ENCODE measurements at regions not wholly inside any gene's neighbourhood (a gene's known extent, or its start where the extent isn't known, plus 50 kb on each side); places are given as distances from the start of the nearest gene placed in this dataset.

DNA sequence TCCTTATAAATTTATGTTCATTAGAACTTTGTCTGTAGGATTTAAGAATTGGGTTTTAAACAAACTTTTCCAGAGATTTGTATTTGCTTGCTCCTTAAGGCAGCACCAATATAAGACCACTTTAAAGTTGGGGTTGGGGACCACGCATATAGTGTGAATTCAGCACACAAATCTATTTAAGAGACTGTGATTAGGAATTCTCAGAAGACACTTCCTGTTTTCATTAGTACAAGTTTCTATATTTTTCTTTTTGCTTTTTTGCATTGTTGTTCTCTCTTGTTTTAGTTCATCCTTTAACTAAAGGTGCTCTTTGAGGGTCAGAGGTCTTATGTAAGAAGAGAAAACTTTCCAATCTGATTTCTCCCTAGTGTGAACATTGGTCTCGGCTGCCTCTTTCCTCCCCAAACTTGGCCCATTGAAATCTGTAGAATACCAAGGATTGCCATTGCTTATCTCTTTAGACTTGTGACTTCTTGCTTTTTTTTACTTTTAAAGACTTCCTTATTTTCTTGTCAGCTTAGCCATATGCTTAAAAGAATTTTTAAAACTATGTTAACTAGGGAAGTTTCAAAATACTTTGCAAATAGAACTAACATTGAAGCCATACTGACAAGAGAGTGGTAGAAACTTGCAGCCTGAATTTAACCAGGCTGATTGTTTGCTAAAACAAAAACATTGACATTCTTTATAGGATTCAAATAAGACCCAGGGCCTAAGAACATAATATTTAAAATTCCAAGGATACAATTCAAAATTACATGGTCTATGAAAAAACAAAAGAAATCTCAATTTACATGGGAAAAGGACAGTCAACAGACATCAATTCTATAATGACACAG lies 264.1 kb upstream of the FN1 start (continued):
- TF ChIP-seq, protein P1, sequence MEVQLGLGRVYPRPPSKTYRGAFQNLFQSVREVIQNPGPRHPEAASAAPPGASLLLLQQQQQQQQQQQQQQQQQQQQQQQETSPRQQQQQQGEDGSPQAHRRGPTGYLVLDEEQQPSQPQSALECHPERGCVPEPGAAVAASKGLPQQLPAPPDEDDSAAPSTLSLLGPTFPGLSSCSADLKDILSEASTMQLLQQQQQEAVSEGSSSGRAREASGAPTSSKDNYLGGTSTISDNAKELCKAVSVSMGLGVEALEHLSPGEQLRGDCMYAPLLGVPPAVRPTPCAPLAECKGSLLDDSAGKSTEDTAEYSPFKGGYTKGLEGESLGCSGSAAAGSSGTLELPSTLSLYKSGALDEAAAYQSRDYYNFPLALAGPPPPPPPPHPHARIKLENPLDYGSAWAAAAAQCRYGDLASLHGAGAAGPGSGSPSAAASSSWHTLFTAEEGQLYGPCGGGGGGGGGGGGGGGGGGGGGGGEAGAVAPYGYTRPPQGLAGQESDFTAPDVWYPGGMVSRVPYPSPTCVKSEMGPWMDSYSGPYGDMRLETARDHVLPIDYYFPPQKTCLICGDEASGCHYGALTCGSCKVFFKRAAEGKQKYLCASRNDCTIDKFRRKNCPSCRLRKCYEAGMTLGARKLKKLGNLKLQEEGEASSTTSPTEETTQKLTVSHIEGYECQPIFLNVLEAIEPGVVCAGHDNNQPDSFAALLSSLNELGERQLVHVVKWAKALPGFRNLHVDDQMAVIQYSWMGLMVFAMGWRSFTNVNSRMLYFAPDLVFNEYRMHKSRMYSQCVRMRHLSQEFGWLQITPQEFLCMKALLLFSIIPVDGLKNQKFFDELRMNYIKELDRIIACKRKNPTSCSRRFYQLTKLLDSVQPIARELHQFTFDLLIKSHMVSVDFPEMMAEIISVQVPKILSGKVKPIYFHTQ (CRISPR knock-in tag; IDR thresholded peaks at IDR 0.05) = no peak
- TF ChIP-seq, protein P2, sequence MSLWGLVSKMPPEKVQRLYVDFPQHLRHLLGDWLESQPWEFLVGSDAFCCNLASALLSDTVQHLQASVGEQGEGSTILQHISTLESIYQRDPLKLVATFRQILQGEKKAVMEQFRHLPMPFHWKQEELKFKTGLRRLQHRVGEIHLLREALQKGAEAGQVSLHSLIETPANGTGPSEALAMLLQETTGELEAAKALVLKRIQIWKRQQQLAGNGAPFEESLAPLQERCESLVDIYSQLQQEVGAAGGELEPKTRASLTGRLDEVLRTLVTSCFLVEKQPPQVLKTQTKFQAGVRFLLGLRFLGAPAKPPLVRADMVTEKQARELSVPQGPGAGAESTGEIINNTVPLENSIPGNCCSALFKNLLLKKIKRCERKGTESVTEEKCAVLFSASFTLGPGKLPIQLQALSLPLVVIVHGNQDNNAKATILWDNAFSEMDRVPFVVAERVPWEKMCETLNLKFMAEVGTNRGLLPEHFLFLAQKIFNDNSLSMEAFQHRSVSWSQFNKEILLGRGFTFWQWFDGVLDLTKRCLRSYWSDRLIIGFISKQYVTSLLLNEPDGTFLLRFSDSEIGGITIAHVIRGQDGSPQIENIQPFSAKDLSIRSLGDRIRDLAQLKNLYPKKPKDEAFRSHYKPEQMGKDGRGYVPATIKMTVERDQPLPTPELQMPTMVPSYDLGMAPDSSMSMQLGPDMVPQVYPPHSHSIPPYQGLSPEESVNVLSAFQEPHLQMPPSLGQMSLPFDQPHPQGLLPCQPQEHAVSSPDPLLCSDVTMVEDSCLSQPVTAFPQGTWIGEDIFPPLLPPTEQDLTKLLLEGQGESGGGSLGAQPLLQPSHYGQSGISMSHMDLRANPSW (CRISPR knock-in tag; conservative IDR thresholded peaks at IDR 0.05; ENCODE audit: low read depth) = no peak
- TF ChIP-seq, protein P3, sequence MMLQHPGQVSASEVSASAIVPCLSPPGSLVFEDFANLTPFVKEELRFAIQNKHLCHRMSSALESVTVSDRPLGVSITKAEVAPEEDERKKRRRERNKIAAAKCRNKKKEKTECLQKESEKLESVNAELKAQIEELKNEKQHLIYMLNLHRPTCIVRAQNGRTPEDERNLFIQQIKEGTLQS (CRISPR knock-in tag; conservative IDR thresholded peaks at IDR 0.05) = no peak

DNA sequence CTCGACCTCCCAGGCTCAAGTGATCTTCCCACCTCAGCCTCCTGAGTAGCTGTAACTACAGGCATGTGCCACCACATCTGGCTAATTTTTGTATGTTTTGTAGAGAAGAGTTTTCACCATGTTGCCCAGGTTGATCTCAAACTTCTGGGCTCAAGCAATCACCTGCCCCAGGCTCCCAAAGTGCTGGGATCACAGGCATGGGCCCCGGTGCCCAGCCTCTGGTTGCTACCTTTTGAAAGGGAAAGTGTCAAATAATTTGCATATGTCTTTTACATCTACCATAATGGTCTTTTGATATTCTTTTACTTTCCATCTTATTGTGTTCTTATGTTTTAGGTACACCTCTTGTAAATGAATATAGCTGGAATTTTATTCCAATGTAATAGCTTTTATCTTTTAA lies 263.1 kb upstream of the FN1 start:
- Mint-ChIP-seq H3K36me3 (0 out of 2 replicates have a peak, but pooled peaks cover 3% of the 10 kb centered on the region), H3K9me3 (peaks cover 20% of the 10 kb centered on the region), H3K27me3 (ENCODE audit: low read depth) (no peaks in the 10 kb centered on the region), H3K4me1 (peaks cover 13% of the 10 kb centered on the region), H3K27ac (no peak overlapping the region), H3K4me3 (no peak overlapping the region)
- ChIA-PET CTCF (no interaction called here), POLR2A (no interaction called here)
- DNase-seq (ENCODE audit: low spot score) = no peak
- TF ChIP-seq, protein P4, sequence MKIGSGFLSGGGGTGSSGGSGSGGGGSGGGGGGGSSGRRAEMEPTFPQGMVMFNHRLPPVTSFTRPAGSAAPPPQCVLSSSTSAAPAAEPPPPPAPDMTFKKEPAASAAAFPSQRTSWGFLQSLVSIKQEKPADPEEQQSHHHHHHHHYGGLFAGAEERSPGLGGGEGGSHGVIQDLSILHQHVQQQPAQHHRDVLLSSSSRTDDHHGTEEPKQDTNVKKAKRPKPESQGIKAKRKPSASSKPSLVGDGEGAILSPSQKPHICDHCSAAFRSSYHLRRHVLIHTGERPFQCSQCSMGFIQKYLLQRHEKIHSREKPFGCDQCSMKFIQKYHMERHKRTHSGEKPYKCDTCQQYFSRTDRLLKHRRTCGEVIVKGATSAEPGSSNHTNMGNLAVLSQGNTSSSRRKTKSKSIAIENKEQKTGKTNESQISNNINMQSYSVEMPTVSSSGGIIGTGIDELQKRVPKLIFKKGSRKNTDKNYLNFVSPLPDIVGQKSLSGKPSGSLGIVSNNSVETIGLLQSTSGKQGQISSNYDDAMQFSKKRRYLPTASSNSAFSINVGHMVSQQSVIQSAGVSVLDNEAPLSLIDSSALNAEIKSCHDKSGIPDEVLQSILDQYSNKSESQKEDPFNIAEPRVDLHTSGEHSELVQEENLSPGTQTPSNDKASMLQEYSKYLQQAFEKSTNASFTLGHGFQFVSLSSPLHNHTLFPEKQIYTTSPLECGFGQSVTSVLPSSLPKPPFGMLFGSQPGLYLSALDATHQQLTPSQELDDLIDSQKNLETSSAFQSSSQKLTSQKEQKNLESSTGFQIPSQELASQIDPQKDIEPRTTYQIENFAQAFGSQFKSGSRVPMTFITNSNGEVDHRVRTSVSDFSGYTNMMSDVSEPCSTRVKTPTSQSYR (CRISPR knock-in tag; IDR thresholded peaks at IDR 0.05) = no peak
- TF ChIP-seq, protein P5, sequence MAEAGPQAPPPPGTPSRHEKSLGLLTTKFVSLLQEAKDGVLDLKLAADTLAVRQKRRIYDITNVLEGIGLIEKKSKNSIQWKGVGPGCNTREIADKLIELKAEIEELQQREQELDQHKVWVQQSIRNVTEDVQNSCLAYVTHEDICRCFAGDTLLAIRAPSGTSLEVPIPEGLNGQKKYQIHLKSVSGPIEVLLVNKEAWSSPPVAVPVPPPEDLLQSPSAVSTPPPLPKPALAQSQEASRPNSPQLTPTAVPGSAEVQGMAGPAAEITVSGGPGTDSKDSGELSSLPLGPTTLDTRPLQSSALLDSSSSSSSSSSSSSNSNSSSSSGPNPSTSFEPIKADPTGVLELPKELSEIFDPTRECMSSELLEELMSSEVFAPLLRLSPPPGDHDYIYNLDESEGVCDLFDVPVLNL (CRISPR knock-in tag; IDR thresholded peaks at IDR 0.05; ENCODE audit: borderline replicate concordance, low read depth) = no peak
- TF ChIP-seq SOX15 (CRISPR knock-in tag; IDR thresholded peaks at IDR 0.05) (no peak), OVOL2 (CRISPR knock-in tag; IDR thresholded peaks at IDR 0.05; ENCODE audit: borderline replicate concordance) (no peak), ELF4 (CRISPR knock-in tag; IDR thresholded peaks at IDR 0.05; ENCODE audit: low read depth) (no peak), NR2C2 (CRISPR knock-in tag; IDR thresholded peaks at IDR 0.05) (no peak), JUN (CRISPR knock-in tag; IDR thresholded peaks at IDR 0.05) (no peak), ETV6 (CRISPR knock-in tag; IDR thresholded peaks at IDR 0.05) (no peak), TEAD1 (CRISPR knock-in tag; IDR thresholded peaks at IDR 0.05) (no peak), KAT7 (CRISPR knock-in tag; IDR thresholded peaks at IDR 0.05; ENCODE audit: borderline replicate concordance) (no peak)
- no peak for ATAC-seq
